Left colon (tissue), 2 donors: ENCODE measurements at regions not wholly inside any gene's neighbourhood (a gene's known extent, or its start where the extent isn't known, plus 50 kb on each side); places are given as distances from the start of the nearest gene placed in this dataset.
A peak's percentile ranks its signal among the peaks of the same experiment; 100 is the strongest.

Source experiments
- ATAC-seq: fragments of 200-7000 bp; cut with Tn5 transposase; one replicate; pipeline ENCODE4 v1.9.1; 2020; ENCODE audit warnings: mild to moderate bottlenecking, moderate library complexity
- DNase-seq, 2 donors: peaks; one replicate each; pipeline ENCODE4 v3.0.0-alpha.2; 2020
- intact Hi-C, 2 donors: fragments of 100-400 bp; cut with DNase I in 1 of 2; cut with micrococcal nuclease in 1 of 2; formaldehyde crosslinking; loops; one replicate each; pipeline versions ENCODE4 v1.11.2 to v1.14.0; 2022; cut with DNase I, micrococcal nuclease
- donor health status: DM: no; HTN: no; CAD: no.
- donor health status: DM: yes; HTN: yes; CAD: no.

GRCh38 chr1:189356206-189356605, 1121.5 kb downstream of the BRINP3 start:
- peak; percentile 87 for ATAC-seq
- intact Hi-C loops = no loop called here
- no peak for DNase-seq

DNA sequence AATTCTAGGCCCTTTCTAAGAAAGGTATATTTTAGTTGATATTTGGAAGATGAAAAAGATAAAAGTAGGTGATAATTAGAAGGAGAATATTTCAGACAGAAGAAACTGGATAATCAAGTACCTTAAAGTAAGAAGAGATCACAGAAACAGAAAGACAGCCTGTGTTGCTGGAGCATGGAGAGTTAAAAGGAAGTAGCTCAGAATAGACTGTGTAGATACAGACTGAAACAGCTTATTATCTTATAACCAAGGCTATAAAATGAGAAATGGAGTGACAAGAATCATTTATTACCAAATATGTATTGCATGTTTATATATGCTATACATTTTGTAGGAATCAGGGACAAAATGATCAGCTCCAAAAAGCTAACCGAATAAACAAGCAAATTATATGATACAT, 1120.3 kb downstream of the BRINP3 start:
- no peak for DNase-seq
- intact Hi-C loops = no loop called here
- peak; percentile 91 for ATAC-seq

DNA sequence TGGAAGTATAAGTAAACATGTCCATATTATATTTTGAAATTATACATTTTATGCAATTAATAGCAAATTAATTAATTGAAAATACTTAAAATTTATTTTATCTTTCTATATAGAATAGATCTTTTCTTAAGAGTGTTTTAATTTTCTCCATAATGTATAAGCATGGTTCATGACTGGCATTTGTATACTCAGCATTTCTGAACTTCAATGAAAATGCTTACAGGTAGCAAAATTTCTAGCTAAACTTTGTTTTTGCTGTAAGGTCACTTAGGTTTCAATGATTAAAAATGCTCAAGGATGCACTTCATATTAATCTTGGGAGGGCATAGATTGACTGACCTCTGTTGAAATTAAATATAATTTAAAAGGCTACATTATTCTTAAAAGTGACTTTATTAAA, 1108.1 kb downstream of the BRINP3 start:
- intact Hi-C loops = no loop called here
- no peak for DNase-seq
- no peak for ATAC-seq

DNA sequence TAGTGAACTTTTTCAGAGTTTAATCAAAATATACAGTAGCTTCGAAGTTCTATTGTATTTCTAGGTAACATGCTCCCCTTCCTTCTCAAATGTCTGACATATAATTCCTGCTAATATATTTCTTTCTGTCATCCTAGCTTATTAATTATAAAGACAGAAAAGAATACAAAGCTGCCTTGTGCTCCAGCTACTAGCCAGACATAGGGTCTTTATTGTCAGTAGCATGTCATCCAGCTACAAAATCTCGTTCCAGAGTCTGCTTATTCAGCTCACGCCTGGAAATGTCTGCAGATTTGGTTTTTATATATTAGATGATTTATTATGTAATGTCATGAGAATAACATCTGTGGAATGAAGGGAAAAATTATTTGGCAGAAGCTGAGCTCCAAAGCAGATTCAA, 1102.8 kb downstream of the BRINP3 start:
- intact Hi-C loops = no loop called here
- DNase-seq (no peak), ATAC-seq (no peak)

DNA sequence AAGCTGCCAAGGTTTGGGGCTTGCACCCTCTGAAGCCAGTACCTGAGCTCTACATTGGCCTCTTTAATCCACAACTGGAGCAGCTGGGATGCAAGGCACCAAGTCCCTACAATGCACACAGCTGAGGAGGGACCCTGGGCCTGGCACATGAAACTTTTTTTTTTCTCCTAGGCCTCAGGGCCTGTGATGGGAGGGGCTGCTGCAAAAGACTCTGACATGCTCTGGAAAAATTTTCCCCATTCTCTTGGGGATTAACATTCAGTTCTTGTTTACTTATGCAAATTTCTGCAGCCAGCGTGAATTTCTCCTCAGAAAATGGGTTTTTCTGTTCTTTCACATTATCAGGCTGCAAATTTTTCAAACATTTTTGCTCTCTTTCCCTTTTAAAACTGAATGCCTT, 1072.2 kb downstream of the BRINP3 start:
- no peak for ATAC-seq
- DNase-seq = no peak
- intact Hi-C loops = no loop called here

DNA sequence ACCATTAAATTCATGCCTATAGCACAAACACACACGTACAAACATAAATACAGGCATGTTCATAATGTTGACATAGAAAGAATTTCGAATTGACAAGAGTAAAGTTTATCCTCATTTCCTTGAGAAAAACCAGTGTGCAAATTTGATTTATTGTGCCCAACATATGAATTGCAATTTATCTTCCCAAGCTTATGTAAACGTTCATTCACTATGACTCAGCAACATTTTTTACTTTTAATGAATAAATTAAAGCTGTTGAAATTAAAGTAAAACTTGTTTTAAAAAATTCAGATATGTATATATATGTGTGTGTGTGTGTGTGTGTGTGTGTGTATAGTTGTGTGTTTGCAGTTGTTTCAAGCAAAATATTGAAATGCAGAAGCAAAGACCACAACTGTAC, 1067.9 kb downstream of the BRINP3 start:
- ATAC-seq (no peak), DNase-seq (no peak)
- intact Hi-C loops = no loop called here

GRCh38 chr1:189424746-189425331, 1052.8 kb downstream of the BRINP3 start:
- no peak for DNase-seq
- no peak for ATAC-seq
- intact Hi-C loops = no loop called here

DNA sequence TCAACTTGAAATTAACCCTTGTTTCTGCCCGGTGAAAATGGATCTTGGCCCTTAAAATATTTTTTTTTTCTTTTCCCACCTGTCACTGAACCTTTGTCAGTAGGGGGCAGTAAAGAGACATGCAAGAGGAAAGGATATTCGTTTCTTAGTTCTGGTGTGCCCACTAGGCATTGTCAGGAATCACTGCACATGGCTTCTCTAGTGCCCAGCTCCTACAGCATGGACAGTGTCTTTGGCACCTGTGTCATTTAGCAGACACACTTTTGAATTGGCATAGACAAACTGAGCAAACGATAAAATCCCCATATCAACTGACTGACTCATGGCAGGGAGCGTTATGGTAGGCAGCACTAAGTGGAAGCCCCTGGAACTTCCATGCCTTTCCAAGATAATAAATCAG, 1048.1 kb downstream of the BRINP3 start:
- DNase-seq (no peak), ATAC-seq (no peak)
- intact Hi-C loops = no loop called here

DNA sequence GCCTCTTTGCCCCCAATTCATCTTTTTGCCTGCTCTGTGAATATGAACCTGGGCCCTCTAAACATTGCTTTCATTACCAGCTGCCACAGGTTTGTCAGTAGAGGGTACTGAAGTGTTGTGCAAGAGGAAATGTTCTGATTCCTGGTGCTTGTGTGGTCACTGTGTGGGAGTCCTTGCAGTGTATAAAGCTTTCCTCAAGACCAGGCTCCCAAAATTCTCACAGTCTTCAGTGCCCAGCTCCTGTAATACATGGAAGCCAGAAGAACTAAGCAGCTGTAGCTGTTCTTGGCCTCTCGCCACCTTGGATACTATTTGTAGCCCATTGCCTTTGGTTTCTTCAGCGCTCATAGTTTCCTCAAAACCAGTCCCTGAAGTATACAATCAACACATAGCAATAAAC, 1046.2 kb downstream of the BRINP3 start:
- ATAC-seq = no peak
- DNase-seq = no peak
- intact Hi-C loops = no loop called here

DNA sequence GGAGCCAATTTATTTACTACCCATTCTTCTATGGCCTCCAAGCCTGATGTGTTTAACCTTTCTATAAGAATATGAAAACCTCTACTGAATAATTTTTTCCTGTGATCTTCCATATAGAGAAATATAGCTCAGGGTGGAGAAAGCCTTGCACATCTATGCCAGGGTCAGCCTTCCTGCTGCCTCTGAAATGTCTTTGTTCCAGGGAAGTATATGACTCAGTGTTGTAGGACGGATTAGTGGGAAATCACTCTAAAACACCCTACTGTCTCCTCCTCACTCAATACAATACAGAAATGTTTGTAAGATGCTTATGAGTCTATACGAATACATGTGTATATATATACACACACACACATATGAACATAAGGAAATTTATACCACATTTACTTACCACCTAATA, 1044.9 kb downstream of the BRINP3 start:
- DNase-seq (no peak), ATAC-seq (no peak)
- intact Hi-C loops = no loop called here

DNA sequence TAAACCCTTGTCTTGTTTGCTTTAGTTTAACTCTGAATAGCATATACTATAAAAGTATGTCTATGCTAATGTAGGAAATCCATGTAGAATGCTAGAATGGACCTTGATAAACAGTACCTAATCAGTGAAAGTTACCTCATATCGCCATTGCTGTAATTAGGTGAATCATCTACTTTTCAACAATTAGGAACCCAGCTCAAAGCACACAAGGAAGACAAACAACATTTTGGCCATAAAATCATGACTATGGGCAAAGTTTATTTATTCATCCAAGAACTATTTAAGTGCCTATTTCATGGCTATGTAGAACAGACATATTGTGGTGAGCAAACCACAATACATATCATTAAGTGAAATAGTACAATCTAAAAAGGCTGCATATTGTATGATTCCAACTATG, 1043.2 kb downstream of the BRINP3 start:
- peak; percentile 43 for ATAC-seq
- no peak for DNase-seq
- intact Hi-C loops = no loop called here

DNA sequence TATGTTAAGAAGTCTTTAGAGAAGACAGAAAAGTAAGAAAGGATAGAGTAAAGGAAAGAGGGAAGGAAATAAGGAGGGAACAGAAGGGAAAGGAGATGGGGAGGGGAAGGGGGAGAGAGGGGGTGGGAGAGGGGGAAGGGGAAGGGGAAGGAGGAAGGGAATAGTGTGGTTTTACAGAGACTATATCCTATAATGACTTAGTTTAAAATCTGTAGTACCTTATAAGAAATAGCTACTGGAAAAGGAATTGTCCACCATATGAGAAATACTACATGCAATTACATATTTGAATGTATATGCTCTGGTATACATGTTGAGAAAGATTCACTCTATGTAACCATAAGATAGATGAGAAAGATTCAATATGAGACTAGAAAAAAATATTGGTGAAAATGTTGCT, 1042.3 kb downstream of the BRINP3 start:
- no peak for ATAC-seq
- DNase-seq = no peak
- intact Hi-C loops = no loop called here

DNA sequence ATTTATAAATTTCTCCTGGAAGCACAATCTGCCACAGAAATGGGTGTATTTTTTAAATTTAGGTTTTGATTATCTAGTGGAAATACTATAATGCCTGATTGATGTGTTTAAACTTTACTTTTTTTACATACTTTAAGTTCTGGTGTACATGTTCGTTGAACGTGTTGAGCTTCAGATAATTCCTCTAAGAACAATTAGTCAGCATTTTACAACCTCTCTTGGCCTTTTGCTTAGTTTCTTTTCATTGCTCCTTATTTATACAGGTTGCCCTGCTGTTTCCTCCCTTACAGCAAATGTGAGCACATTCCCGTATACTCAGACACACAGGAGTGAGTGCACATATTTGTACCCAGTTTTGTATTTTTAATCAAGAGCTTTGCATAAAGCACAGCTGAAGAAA, 1038.9 kb downstream of the BRINP3 start:
- ATAC-seq (peak; percentile 31), DNase-seq (no peak)
- intact Hi-C loops = no loop called here

DNA sequence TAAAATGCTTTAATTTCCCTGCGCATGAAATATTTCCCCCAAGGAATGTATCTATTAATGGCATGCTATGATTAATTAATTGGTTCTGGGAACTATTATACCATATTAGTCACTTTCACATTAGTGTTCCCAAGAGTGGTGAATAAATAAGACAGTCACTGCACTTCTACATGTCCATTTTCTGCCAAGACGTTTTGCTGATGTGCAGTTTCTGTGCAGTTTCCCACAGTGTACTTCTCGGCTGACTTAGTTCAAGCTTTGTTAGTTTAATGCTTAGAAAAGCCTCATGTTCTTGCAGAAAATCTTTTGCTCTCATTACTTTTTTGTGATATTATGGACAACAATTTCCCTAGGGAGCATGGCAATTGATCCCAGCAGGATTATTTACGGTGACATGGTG, 1014.5 kb downstream of the BRINP3 start:
- intact Hi-C loops = no loop called here
- no peak for ATAC-seq
- DNase-seq = no peak

DNA sequence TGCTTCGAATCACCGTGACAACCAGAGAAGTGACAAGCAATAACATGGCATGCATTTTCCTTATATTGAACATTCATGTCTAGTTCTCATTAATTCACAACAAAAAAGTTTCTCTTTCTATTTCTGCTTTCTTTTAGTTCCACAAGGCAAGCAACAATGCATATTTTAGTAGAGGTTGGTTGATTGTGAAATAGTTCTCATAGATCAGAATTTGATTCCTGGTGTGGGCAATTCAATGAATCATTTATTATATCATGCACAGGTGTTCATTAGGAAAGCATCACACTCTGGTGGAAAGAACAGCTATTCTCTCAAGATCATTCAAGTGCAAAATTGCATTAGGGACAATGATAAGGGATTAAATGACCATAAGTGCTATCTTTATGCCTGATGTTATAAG, 980.9 kb downstream of the BRINP3 start:
- intact Hi-C loops = no loop called here
- DNase-seq (no peak), ATAC-seq (no peak)

DNA sequence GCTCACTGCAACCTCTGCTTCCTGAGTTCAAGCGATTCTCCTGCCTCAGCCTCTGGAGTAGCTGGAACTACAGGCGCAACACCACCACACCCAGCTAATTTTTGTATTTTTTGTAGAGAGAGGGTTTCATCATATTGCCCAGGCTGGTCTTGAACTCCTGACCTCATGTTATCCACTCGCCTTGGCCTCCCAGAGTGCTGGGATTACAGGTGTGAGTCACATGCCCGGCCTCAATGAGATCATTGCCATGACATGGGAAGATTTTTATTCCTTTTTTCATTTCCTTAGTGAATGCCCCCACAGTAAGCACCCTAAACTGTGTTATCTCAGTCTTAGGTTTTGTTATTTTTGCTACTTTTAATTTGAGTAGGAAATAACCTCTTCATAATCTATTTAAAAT, 977.9 kb downstream of the BRINP3 start:
- intact Hi-C loops = no loop called here
- DNase-seq (no peak), ATAC-seq (no peak)

- DNase-seq = no peak
- intact Hi-C loops = no loop called here
- ATAC-seq = no peak
Observed at GRCh38 chr1:189500778-189501177, 976.9 kb downstream of the BRINP3 start.

DNA sequence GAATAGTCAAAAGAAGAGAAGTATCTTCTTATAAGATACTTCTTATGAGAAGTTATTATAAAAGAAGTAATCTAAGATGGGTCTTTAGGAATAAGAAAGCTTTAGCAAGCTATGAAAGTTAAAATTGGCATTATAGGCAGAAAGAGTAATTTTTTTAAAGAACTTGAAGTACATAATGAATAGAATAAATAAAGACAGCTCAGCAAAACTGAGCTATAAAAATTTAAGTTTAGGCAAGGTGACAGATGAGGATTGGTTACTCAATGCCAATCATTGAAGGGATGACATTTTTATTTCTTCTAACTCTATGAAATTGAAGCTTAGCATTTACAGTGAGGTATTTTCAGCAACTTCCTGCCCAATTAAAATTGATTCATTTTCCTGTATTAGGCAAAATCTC, 966.8 kb downstream of the BRINP3 start:
- intact Hi-C loops = no loop called here
- DNase-seq (no peak), ATAC-seq (no peak)

DNA sequence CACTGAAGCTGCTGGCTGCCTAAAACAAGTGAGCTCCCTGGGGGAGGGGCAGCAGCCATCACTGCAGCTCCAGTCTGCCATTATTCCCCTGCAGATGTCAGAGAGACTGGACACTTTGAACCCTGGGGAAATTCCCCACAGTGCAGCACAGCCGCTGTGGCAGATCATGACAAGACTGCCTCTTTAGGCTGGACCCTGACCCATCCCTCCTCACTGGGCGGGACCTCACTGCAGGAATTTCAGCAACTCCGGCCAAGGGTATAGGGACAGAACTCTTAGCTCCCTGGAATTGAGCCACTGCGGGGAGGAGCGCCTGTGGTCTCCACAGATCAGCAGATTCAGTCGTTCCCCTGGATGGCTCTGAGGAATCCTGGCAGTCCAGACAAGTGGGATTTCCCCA, 964.6 kb downstream of the BRINP3 start:
- intact Hi-C loops = no loop called here
- no peak for ATAC-seq
- no peak for DNase-seq

- ATAC-seq (no peak), DNase-seq (no peak)
- intact Hi-C loops = no loop called here
Observed at GRCh38 chr1:189522441-189522840, 955.2 kb downstream of the BRINP3 start.

GRCh38 chr1:189524501-189524900, 953.2 kb downstream of the BRINP3 start:
- ATAC-seq (no peak), DNase-seq (no peak)
- intact Hi-C loops = no loop called here

DNA sequence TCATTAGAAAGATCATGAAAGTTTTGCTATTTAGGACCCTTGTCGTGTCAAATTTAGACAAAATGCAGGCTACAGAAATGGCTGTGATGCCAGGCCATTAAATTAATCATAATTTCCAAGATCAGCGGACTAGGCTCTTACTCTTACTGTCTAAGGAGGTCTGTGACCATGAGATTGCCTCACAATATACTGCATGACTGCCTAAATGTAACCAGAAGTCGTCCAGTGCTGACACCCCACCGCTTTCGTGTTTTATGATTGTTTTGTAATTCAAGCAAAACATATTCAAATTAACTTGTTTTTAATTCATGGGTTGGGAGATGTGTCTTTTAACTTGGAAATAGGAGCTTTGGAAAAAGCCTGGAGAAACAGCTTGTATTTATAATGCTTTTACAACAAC, 947.5 kb downstream of the BRINP3 start:
- ATAC-seq = no peak
- DNase-seq = no peak
- intact Hi-C loops = no loop called here
